CD4-positive, alpha-beta T cell (primary cell): ENCODE measurements at regions not wholly inside any gene's neighbourhood (a gene's known extent, or its start where the extent isn't known, plus 50 kb on each side); places are given as distances from the start of the nearest gene placed in this dataset.

ENCODE experiments used
- ATAC-seq: fragments of 200-7000 bp; cut with Tn5 transposase; one replicate; pipeline ENCODE4 v1.10.0; 2022; ENCODE audit warnings: mild to moderate bottlenecking; ENCODE audit not compliant: poor library complexity
- CTCF ChIA-PET: fragments of 350-600 bp; sonication (Branson Sonifier 250); formaldehyde crosslinking; loops from one replicate; lab custom pipeline; 2021; ENCODE audit warnings: antibody characterized with exemption, inconsistent platforms; lab: Charles Lee
- POLR2A ChIA-PET: fragments of 350-600 bp; sonication (Branson Sonifier 250); formaldehyde crosslinking; loops from one replicate; lab custom pipeline; 2021; ENCODE audit warnings: antibody characterized with exemption, inconsistent platforms; lab: Charles Lee
- DNase-seq, 14 experiments: peaks; one replicate each; pipeline ENCODE4 v3.0.0-alpha.2; 2013 to 2020; ENCODE audit warnings: mixed read lengths in 2 of 14
- H3K27ac ChIP-seq, 2 donors: one replicate each; pipeline versions ENCODE4 v1.5.1 to v1.7.0; 2013; ENCODE audit warnings: low read length in 2 of 2, low read depth in 1 of 2, mild to moderate bottlenecking in 1 of 2
- H3K27me3 ChIP-seq, 2 experiments: 1 replicate in 1 of 2; 2 replicates in 1 of 2; pipeline versions ENCODE4 v1.6.1 to v1.7.0; 2013; ENCODE audit warnings: low read length in 2 of 2, control low read depth in 1 of 2, mild to moderate bottlenecking in 1 of 2, moderate library complexity in 1 of 2; ENCODE audit not compliant: insufficient read depth in 2 of 2, control insufficient read depth in 1 of 2
- H3K36me3 ChIP-seq: one replicate; pipeline ENCODE4 v1.6.1; 2013; ENCODE audit warnings: low read length, control low read depth; ENCODE audit not compliant: insufficient read depth
- H3K4me1 ChIP-seq: one replicate; pipeline ENCODE4 v1.6.1; 2013; ENCODE audit warnings: low read length, control low read depth; ENCODE audit not compliant: insufficient read depth
- H3K4me3 ChIP-seq: one replicate; pipeline ENCODE4 v1.5.1; 2013; ENCODE audit warnings: mild to moderate bottlenecking, low read length, moderate library complexity
- H3K9me3 ChIP-seq, 2 experiments: 1 replicate in 1 of 2; 2 replicates in 1 of 2; pipeline versions ENCODE4 v1.6.1 to v1.7.0; 2013; ENCODE audit warnings: low read length in 2 of 2, mild to moderate bottlenecking in 2 of 2, control low read depth in 1 of 2, moderate library complexity in 1 of 2; ENCODE audit not compliant: control insufficient read depth in 1 of 2, insufficient read depth in 1 of 2
- H3K27ac Mint-ChIP-seq: one replicate; pipeline ENCODE4 v1.8.0; 2020; ENCODE audit warnings: mixed read lengths
- H3K27me3 Mint-ChIP-seq: one replicate; pipeline ENCODE4 v1.8.0; 2021; ENCODE audit warnings: mixed read lengths
- H3K36me3 Mint-ChIP-seq: one replicate; pipeline ENCODE4 v1.8.0; 2021; ENCODE audit warnings: low read depth, mixed read lengths
- H3K4me1 Mint-ChIP-seq: one replicate; pipeline ENCODE4 v1.8.0; 2021; ENCODE audit warnings: low read depth, mixed read lengths
- H3K4me3 Mint-ChIP-seq: one replicate; pipeline ENCODE4 v1.8.0; 2020; ENCODE audit warnings: mild to moderate bottlenecking, mixed read lengths
- H3K9me3 Mint-ChIP-seq: one replicate; pipeline ENCODE4 v1.8.0; 2020; ENCODE audit warnings: mixed read lengths
- intact Hi-C, 2 experiments: fragments of 100-400 bp; cut with DNase I in 1 of 2; cut with micrococcal nuclease in 1 of 2; formaldehyde crosslinking; loops; one replicate each; pipeline versions ENCODE4 v1.15.1 to v1.9.0; 2023 to 2025; cut with DNase I, micrococcal nuclease
- TF ChIP-seq, protein P1 (sequence below): fragments of 200-600 bp; IDR thresholded peaks from one replicate; pipeline ENCODE4 v1.8.0; 2022; ENCODE audit warnings: antibody characterized with exemption, mild to moderate bottlenecking

GRCh38 chr14:53626761-53627160, 329.9 kb downstream of the BMP4 start:
- H3K36me3 Mint-ChIP-seq: no peaks in the 10 kb centered on the region
- Histone ChIP-seq H3K9me3 (no peaks in the 10 kb centered on the region), H3K36me3 (no peaks in the 10 kb centered on the region), H3K4me3 (no peak overlapping the region), H3K27ac (no peak overlapping the region), H3K4me1 (no peaks in the 10 kb centered on the region), H3K27me3 (no peaks in the 10 kb centered on the region)
- no peak overlapping the region for H3K27ac Mint-ChIP-seq
- TF ChIP-seq, protein P1, sequence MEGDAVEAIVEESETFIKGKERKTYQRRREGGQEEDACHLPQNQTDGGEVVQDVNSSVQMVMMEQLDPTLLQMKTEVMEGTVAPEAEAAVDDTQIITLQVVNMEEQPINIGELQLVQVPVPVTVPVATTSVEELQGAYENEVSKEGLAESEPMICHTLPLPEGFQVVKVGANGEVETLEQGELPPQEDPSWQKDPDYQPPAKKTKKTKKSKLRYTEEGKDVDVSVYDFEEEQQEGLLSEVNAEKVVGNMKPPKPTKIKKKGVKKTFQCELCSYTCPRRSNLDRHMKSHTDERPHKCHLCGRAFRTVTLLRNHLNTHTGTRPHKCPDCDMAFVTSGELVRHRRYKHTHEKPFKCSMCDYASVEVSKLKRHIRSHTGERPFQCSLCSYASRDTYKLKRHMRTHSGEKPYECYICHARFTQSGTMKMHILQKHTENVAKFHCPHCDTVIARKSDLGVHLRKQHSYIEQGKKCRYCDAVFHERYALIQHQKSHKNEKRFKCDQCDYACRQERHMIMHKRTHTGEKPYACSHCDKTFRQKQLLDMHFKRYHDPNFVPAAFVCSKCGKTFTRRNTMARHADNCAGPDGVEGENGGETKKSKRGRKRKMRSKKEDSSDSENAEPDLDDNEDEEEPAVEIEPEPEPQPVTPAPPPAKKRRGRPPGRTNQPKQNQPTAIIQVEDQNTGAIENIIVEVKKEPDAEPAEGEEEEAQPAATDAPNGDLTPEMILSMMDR: no peak
- intact Hi-C loops: no loop called here
- CTCF ChIA-PET: no interaction called here
- H3K27me3 Mint-ChIP-seq: no peaks in the 10 kb centered on the region
- no peaks in the 10 kb centered on the region for H3K4me1 Mint-ChIP-seq
- DNase-seq: no peak
- ATAC-seq: no peak
- POLR2A ChIA-PET: no interaction called here
- H3K9me3 Mint-ChIP-seq: peaks cover 2% of the 10 kb centered on the region
- no peak overlapping the region for H3K4me3 Mint-ChIP-seq

- TF ChIP-seq, protein P1: no peak
- H3K27ac ChIP-seq: no peak overlapping the region
- intact Hi-C loops: no loop called here
- POLR2A ChIA-PET: no interaction called here
- no peak for ATAC-seq
- H3K36me3 Mint-ChIP-seq: no peaks in the 10 kb centered on the region
- H3K4me1 ChIP-seq: no peaks in the 10 kb centered on the region
- H3K36me3 ChIP-seq: no peaks in the 10 kb centered on the region
- H3K9me3 Mint-ChIP-seq: peaks cover 2% of the 10 kb centered on the region
- H3K27me3 ChIP-seq: no peaks in the 10 kb centered on the region
- H3K4me1 Mint-ChIP-seq: no peaks in the 10 kb centered on the region
- DNase-seq: no peak
- CTCF ChIA-PET: no interaction called here
- H3K4me3 Mint-ChIP-seq: no peak overlapping the region
- H3K9me3 ChIP-seq: peaks cover 0 to 2% of the 10 kb centered on the region in 2 experiments
- no peak overlapping the region for H3K4me3 ChIP-seq
- H3K27ac Mint-ChIP-seq: no peak overlapping the region
- no peaks in the 10 kb centered on the region for H3K27me3 Mint-ChIP-seq
Observed at GRCh38 chr14:53622447-53622846, 334.2 kb downstream of the BMP4 start.

DNA sequence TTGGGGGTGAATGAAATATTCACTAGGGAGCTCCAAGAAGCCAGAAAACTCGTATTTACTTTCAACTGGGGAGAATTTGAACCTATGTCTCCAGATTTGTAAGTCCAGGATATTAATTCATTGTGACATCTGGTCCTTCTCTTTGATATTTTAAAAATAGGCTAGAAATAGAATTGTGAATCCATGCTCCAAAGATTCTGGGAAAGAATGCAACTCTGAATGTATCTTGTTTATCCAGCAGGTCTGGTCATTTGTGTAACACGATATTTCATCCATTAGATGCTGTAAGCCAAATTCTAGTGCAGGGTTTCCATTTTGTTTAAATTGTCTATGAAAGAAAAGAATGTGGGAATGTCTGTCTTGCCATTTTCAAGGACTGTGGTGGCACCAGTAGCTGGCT, 334.7 kb downstream of the BMP4 start:
- intact Hi-C loops: no loop called here
- DNase-seq (no peak), ATAC-seq (no peak)
- no peaks in the 10 kb centered on the region for H3K36me3 Mint-ChIP-seq
- H3K9me3 Mint-ChIP-seq: peaks cover 4% of the 10 kb centered on the region
- H3K27me3 Mint-ChIP-seq: no peaks in the 10 kb centered on the region
- no peaks in the 10 kb centered on the region for H3K4me1 Mint-ChIP-seq
- Histone ChIP-seq H3K27ac (no peak overlapping the region), H3K27me3 (no peaks in the 10 kb centered on the region), H3K9me3 (peaks cover 0 to 3% of the 10 kb centered on the region in 2 experiments), H3K4me3 (no peak overlapping the region), H3K4me1 (no peaks in the 10 kb centered on the region), H3K36me3 (no peaks in the 10 kb centered on the region)
- H3K27ac Mint-ChIP-seq: no peak overlapping the region
- TF ChIP-seq, protein P1: no peak
- POLR2A ChIA-PET: no interaction called here
- no peak overlapping the region for H3K4me3 Mint-ChIP-seq
- CTCF ChIA-PET: interaction anchor here (0.5 kb wide), 1 partner anchor 49 kb away, joined by 4 read pairs; no protein-coding TSS in a partner anchor
